ENCODE measurements at regions not wholly inside any gene's neighbourhood (a gene's known extent, or its start where the extent isn't known, plus 50 kb on each side); places are given as distances from the start of the nearest gene placed in this dataset.
"Not testable (repeated sequence)": the region's sequence is repeated elsewhere in the genome, so short reads cannot be mapped to it uniquely, and the experiment has no call there.

- H2AFZ ChIP-seq (ENCODE audit: low read depth, low read length); H3K9me3 ChIP-seq (replicated peaks; ENCODE audit: control insufficient read depth, insufficient read depth, low read depth, low read length); BruUV-seq (replicated peaks); H3K4me1 ChIP-seq (replicated peaks in 1 of 2; ENCODE audit: control insufficient read depth in 2 of 2, insufficient read depth in 2 of 2, low read length in 2 of 2); FAIRE-seq; H3K4me3 ChIP-seq; H3K27me3 ChIP-seq (ENCODE audit: control insufficient read depth in 2 of 2, insufficient read depth in 2 of 2, low read length in 2 of 2); CTCF ChIA-PET (ENCODE audit: low intra/inter-chr PET ratio); DNase-seq (ENCODE audit: extremely low read depth in 1 of 4, low spot score in 3 of 4); H3K27ac ChIP-seq (ENCODE audit: extremely low read depth, low read depth, low read length); intact Hi-C loops (cut with micrococcal nuclease); ATAC-seq; H3K79me2 ChIP-seq (ENCODE audit: control insufficient read depth, insufficient read depth, low read length); H4K20me1 ChIP-seq (replicated peaks; ENCODE audit: control insufficient read depth, insufficient read depth, low read length); H3K9me1 ChIP-seq (ENCODE audit: control insufficient read depth, insufficient read depth, low read length); H3K36me3 ChIP-seq (ENCODE audit: control insufficient read depth, insufficient read depth, low read length); POLR2A ChIA-PET; H3K4me2 ChIP-seq (ENCODE audit: insufficient read depth, low read length); H3K9ac ChIP-seq (ENCODE audit: insufficient read depth in 1 of 2, low read depth in 2 of 2, low read length in 2 of 2): not testable (repeated sequence)
- in situ Hi-C loops (cut with MboI): loop anchor here (25.0 kb wide), 1 partner anchor 164 kb away; the partner anchor contains the start of gene RCC1L
- no CpG with 5 or more reads among the region's 4 CpGs for WGBS (ENCODE audit: insufficient coverage, low coverage, missing lambda C conversion rate)
Measured at GRCh38 chr7:75226102-75226501, 133.7 kb downstream of the GTF2IRD2B start.

DNA sequence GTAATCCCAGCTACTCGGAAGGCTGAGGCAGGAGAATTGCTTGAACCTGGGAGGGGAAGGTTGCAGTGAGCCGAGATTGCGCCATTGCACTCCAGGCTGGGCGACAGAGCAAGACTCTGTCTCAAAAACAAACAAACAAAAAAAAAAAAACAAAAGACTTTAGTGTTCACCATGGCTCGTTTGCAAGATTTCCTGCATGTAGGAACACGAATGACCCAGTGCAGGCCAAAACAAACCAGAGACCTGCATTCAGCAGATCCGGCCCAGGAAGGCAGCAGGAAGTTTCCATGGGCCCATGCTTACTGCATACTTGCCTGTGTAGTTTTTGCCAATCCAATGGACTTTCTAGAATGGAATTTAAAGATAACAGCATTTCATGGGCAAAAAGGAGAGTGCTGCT is 137.2 kb downstream of the GTF2IRD2B start:
- H3K36me3 ChIP-seq (ENCODE audit: control insufficient read depth, insufficient read depth, low read length); H2AFZ ChIP-seq (ENCODE audit: low read depth, low read length); FAIRE-seq; DNase-seq (ENCODE audit: extremely low read depth in 1 of 4, low spot score in 3 of 4); H3K27ac ChIP-seq (ENCODE audit: extremely low read depth, low read depth, low read length); ATAC-seq; H3K4me1 ChIP-seq (replicated peaks in 1 of 2; ENCODE audit: control insufficient read depth in 2 of 2, insufficient read depth in 2 of 2, low read length in 2 of 2); H3K9me3 ChIP-seq (replicated peaks; ENCODE audit: control insufficient read depth, insufficient read depth, low read depth, low read length); H3K27me3 ChIP-seq (ENCODE audit: control insufficient read depth in 2 of 2, insufficient read depth in 2 of 2, low read length in 2 of 2); BruUV-seq (replicated peaks); intact Hi-C loops (cut with micrococcal nuclease); H3K9ac ChIP-seq (ENCODE audit: insufficient read depth in 1 of 2, low read depth in 2 of 2, low read length in 2 of 2); CTCF ChIA-PET (ENCODE audit: low intra/inter-chr PET ratio); H3K79me2 ChIP-seq (ENCODE audit: control insufficient read depth, insufficient read depth, low read length); H3K4me2 ChIP-seq (ENCODE audit: insufficient read depth, low read length); H3K9me1 ChIP-seq (ENCODE audit: control insufficient read depth, insufficient read depth, low read length); POLR2A ChIA-PET; H4K20me1 ChIP-seq (replicated peaks; ENCODE audit: control insufficient read depth, insufficient read depth, low read length); H3K4me3 ChIP-seq: not testable (repeated sequence)
- in situ Hi-C loops (cut with MboI): loop anchor here (25.0 kb wide), 1 partner anchor 167 kb away; the partner anchor contains the start of gene RCC1L
- WGBS (ENCODE audit: insufficient coverage, low coverage, missing lambda C conversion rate): 70% methylated on average over 2 of the region's 7 CpGs

GRCh38 chr7:75230558-75230957 is 138.2 kb downstream of the GTF2IRD2B start:
- H3K79me2 ChIP-seq (ENCODE audit: control insufficient read depth, insufficient read depth, low read length); H3K9me1 ChIP-seq (ENCODE audit: control insufficient read depth, insufficient read depth, low read length); H3K4me3 ChIP-seq; H2AFZ ChIP-seq (ENCODE audit: low read depth, low read length); H3K4me2 ChIP-seq (ENCODE audit: insufficient read depth, low read length); H3K4me1 ChIP-seq (replicated peaks in 1 of 2; ENCODE audit: control insufficient read depth in 2 of 2, insufficient read depth in 2 of 2, low read length in 2 of 2); H4K20me1 ChIP-seq (replicated peaks; ENCODE audit: control insufficient read depth, insufficient read depth, low read length); H3K9ac ChIP-seq (ENCODE audit: insufficient read depth in 1 of 2, low read depth in 2 of 2, low read length in 2 of 2); FAIRE-seq; H3K27me3 ChIP-seq (ENCODE audit: control insufficient read depth in 2 of 2, insufficient read depth in 2 of 2, low read length in 2 of 2); H3K36me3 ChIP-seq (ENCODE audit: control insufficient read depth, insufficient read depth, low read length); POLR2A ChIA-PET; CTCF ChIA-PET (ENCODE audit: low intra/inter-chr PET ratio); intact Hi-C loops (cut with micrococcal nuclease); H3K27ac ChIP-seq (ENCODE audit: extremely low read depth, low read depth, low read length); BruUV-seq (replicated peaks); DNase-seq (ENCODE audit: extremely low read depth in 1 of 4, low spot score in 3 of 4); H3K9me3 ChIP-seq (replicated peaks; ENCODE audit: control insufficient read depth, insufficient read depth, low read depth, low read length): not testable (repeated sequence)
- in situ Hi-C loops (cut with MboI): loop anchor here (10.0 to 25.0 kb wide), 2 partner anchors 168 to 266 kb away; partner anchors contain the start of genes CASTOR2 and RCC1L
- peak; percentile 64 for ATAC-seq
- no CpG with 5 or more reads among the region's 4 CpGs for WGBS (ENCODE audit: insufficient coverage, low coverage, missing lambda C conversion rate)

- H3K4me1 ChIP-seq (replicated peaks in 1 of 2; ENCODE audit: control insufficient read depth in 2 of 2, insufficient read depth in 2 of 2, low read length in 2 of 2); H2AFZ ChIP-seq (ENCODE audit: low read depth, low read length); BruUV-seq (replicated peaks); H3K36me3 ChIP-seq (ENCODE audit: control insufficient read depth, insufficient read depth, low read length); DNase-seq (ENCODE audit: extremely low read depth in 1 of 4, low spot score in 3 of 4); H3K4me3 ChIP-seq; H3K79me2 ChIP-seq (ENCODE audit: control insufficient read depth, insufficient read depth, low read length); intact Hi-C loops (cut with micrococcal nuclease); H3K9me1 ChIP-seq (ENCODE audit: control insufficient read depth, insufficient read depth, low read length); FAIRE-seq; H4K20me1 ChIP-seq (replicated peaks; ENCODE audit: control insufficient read depth, insufficient read depth, low read length); H3K27me3 ChIP-seq (ENCODE audit: control insufficient read depth in 2 of 2, insufficient read depth in 2 of 2, low read length in 2 of 2); H3K4me2 ChIP-seq (ENCODE audit: insufficient read depth, low read length); H3K27ac ChIP-seq (ENCODE audit: extremely low read depth, low read depth, low read length); H3K9ac ChIP-seq (ENCODE audit: insufficient read depth in 1 of 2, low read depth in 2 of 2, low read length in 2 of 2); POLR2A ChIA-PET; H3K9me3 ChIP-seq (replicated peaks; ENCODE audit: control insufficient read depth, insufficient read depth, low read depth, low read length); CTCF ChIA-PET (ENCODE audit: low intra/inter-chr PET ratio): not testable (repeated sequence)
- in situ Hi-C loops (cut with MboI): loop anchor here (10.0 to 25.0 kb wide), 2 partner anchors 173 to 270 kb away; partner anchors contain the start of genes CASTOR2 and RCC1L
- peak; percentile 80 for ATAC-seq
- WGBS (ENCODE audit: insufficient coverage, low coverage, missing lambda C conversion rate): no CpG with 5 or more reads among the region's 13 CpGs
Measured at GRCh38 chr7:75235092-75235826, 142.9 kb downstream of the GTF2IRD2B start.

All from K562 (cell line).